Esophagus squamous epithelium (tissue), 4 donors: ENCODE measurements at regions not wholly inside any gene's neighbourhood (a gene's known extent, or its start where the extent isn't known, plus 50 kb on each side); places are given as distances from the start of the nearest gene placed in this dataset.

ENCODE experiments used
- CTCF ChIP-seq, 6 experiments: fragments of 450-650 bp in 4 of 6; fragments of 200-600 bp in 2 of 6; sonication (generic) in 2 of 6; IDR thresholded peaks; one replicate each; pipeline ENCODE4 v1.5.1; 2016 to 2019; ENCODE audit warnings: antibody characterized with exemption in 6 of 6, mild to moderate bottlenecking in 4 of 6, moderate library complexity in 4 of 6
- POLR2A ChIP-seq, 4 donors: fragments of 450-650 bp; IDR thresholded peaks; one replicate each; pipeline ENCODE4 v1.6.1; 2017; ENCODE audit warnings: antibody characterized with exemption in 4 of 4, mild to moderate bottlenecking in 4 of 4, moderate library complexity in 3 of 4

GRCh38 chr4:35534962-35535361 lies 709.4 kb downstream of the ARAP2 start:
- TF ChIP-seq CTCF (IDR thresholded peaks at IDR 0.05) (no peak), POLR2A (IDR thresholded peaks at IDR 0.05) (no peak)
